HG02852 (cell line): ENCODE measurements at regions not wholly inside any gene's neighbourhood (a gene's known extent, or its start where the extent isn't known, plus 50 kb on each side); places are given as distances from the start of the nearest gene placed in this dataset.
"Not testable (repeated sequence)": the region's sequence is repeated elsewhere in the genome, so short reads cannot be mapped to it uniquely, and the experiment has no call there.

Source experiments
- ATAC-seq: cut with Tn5 transposase; IDR thresholded peaks from one replicate; pipeline ENCODE4 v1.9.1; 2021; ENCODE audit warnings: mild to moderate bottlenecking, moderate library complexity; ENCODE audit not compliant: unreplicated experiment

DNA sequence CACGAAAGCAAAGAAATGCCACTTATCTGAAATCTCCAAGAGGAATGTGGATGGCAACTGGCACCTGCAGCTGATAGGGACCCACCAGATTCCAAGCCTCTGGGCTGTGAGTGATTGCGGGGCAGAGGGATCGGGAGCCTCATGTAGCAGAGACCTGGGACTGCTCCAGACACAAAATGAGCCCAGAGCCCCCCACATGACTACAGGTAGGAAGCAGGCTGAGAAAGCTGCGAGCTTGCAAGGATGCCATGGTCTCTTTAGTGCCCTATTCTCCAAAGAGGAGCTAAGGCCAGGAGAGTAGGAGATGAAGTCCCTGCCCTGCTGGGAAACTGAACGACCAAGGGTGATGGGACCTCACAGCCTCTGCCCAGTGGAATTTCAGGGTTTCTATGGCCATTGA is 305.4 kb upstream of the CHRNA7 start:
- ATAC-seq = not testable (repeated sequence)

DNA sequence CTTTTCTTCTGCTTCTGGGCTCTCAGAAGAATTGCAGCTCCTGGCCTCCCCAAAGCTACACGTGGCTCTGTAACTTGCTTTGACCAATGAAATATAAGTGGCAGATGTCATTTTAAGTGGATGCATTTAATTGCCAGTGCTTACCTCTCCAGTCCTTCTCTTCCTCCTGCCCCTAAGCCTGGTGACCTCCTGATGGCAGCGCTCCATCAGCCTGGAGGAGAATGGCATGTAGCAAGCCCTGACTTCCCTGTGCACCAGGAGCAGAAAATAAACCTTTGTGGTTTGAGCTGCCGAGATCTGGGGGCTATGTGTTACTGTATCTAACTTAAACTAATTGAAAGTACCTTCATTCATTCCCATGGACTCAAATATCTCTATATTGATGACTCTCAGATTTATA is 304.7 kb upstream of the CHRNA7 start:
- ATAC-seq = not testable (repeated sequence)

DNA sequence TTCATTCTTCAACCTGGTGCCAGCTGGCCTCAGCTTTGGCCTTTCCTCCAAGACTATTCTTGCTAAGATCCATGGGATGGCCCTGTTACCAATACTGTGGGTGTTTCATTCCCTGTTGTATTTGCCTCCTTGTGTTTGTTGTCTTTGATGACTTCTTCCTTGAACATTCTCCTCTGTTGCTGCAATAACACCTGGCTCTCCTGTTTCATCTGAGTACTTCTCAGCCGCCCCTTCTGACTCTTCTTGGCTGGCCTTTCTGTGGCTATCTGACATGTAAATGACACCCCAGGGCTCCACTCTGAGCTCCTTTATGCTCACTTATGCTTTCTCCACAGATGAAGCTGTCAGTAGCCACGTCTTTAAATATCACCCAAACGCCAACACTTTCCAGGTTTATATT is 302.7 kb upstream of the CHRNA7 start:
- no peak for ATAC-seq

DNA sequence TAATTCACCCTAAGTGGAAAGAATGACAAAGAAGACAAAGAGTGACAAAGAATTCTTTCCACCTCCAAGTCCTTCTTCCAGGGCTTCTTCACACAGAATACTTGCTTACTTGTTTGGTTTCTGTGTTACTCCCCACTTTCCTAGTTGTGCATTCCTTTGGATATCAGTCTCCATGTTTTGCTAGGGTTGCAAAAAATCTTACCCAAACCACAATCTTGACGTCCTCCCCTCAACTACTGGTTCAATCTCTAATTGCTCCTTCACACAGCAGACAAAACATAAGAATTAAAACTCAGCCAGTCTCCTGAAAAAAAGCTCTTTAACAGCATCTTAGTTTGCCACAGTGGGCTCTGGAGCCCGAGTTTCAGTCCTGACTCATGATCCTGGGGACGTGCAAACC is 297.6 kb upstream of the CHRNA7 start:
- no peak for ATAC-seq

DNA sequence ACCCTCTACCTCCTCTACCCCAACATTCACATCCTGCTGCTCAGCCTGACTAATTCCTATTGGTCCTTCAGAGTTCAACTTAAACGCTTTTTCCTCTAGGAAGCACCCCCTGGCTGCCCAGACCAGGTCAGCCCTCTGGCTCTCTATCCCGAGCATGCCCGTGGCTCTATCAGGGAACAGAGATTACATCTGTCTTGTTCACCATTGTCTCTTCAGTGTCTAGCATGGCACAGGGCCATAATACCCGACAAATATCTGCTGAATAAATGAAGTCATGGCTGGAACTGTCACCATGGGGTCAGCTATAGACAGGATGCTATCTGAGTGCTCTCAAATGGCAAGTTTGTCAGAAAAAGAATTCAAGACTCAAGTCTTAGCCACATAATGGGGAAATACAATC is 296.9 kb upstream of the CHRNA7 start:
- ATAC-seq = no peak

DNA sequence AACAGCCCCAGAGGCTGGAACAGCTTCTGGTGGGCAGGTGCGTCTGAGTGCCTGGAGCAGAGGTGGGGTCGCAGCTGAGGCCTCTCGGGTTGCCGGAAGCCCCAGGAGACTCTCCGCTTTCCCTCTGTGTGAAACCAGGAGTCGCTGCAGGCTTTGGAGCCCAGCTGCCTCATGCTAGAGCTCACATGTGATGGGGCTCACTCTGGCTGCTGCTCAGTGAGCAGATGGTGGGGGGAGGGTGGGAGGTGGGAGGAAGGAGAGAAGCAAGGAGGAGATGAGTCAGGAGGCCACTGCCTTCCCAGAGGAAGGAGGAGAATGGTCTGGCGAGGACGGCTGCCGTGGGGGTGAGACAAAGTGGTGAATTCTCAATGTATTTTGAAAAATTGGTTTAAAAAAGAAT is 290.1 kb upstream of the CHRNA7 start:
- no peak for ATAC-seq

DNA sequence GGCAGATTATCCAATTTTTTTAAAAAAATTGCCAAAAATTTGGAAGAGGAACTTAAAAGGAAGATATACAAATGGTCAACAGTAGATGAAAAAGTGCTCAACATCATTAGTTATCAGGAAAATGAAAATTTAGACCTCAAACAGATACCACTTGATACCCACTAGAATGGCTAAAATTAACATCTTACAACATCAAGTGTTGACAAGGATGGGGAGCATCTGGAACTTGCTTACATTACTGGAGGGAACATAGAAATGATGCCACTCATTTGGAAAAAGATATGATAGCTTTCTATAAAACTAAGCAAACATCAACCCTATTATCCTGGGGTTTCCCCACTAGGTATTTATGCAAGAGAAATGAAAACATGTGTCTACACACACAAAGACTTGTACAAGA is 284.5 kb upstream of the CHRNA7 start:
- ATAC-seq = no peak

DNA sequence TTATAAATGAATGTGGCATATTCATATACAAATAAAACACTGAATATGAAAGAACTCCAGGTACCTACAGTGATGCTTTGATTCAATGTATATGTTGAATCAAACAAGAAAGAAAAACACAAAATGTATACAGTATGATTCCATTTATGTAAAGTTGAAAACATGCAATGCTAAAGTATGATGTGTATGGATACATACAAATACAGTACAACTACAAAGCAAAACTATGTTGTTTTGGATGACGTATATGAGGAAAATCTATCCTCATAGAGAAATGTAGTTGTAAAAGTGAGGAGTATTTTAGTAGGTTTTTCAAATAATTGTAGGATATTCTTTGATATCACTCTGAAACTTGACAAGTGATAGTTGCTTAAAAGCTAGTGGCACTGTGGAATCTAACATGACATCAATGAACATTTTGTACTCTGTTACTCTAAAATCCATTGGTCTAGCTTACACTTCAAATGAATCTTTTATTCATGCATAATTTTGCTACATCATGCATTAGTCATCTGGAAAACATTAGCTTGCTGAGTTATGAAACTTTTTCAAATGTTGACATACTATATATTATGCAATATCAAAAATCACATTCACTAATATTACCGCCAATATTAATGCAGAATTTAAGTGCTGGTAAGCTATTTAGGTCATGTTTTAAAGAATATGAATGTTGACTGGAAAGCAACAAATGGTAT is 278.1 kb upstream of the CHRNA7 start:
- ATAC-seq = no peak

DNA sequence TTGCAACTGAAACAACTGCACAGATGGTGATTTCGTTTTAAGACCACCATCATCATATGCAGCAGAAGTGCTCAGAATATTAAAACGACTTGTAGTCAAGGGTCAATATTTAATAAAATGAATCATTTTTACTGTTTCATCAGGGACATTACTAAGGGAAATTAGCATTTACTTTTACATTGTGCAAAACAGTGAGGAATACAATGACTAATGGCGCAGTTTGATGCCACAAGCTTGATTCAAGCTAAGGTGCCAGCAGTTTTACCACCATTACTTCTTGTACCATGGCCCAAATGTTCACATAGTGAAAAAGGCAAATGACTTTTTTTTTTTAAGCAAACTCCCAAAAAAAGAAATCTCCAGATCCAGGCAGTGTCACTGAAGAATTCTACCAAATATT is 277.4 kb upstream of the CHRNA7 start:
- ATAC-seq = no peak

DNA sequence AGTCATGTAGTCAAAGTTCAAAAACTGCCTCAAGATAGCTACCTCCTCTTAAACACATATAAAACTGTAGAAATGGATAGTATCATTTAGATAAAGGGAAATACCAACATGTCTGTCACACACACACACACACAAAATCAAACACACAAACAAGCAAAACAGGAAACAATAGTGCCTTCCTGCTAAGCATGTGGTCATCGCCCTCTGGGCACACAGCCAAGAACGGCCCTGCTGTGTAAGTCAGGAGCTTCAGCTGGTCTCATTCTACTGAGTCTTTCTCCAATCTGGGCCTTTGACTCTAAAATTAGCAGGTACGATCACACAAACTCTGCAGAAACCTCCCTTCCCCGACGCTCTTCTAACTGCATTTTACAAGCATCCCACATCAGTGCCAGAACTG is 272.2 kb upstream of the CHRNA7 start:
- no peak for ATAC-seq

DNA sequence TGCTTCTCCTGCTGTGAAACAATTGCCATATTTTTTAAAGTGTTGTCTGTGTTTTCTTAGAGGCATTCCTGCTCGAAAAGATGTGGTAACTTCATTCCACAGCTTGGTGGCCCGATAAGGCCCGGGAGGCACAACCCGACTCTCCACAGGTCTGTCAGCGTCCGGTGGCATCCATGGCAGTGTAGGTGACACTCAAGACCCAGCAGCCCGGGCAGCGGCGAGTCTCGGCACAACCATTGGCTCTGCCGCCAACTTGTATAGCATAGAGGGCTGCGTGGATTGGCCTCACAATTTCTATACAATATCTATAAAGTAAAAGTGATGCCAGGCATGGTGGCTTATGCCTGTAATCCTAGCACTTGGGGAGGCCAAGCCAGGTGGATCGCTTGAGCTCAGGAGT is 262.3 kb upstream of the CHRNA7 start:
- no peak for ATAC-seq

DNA sequence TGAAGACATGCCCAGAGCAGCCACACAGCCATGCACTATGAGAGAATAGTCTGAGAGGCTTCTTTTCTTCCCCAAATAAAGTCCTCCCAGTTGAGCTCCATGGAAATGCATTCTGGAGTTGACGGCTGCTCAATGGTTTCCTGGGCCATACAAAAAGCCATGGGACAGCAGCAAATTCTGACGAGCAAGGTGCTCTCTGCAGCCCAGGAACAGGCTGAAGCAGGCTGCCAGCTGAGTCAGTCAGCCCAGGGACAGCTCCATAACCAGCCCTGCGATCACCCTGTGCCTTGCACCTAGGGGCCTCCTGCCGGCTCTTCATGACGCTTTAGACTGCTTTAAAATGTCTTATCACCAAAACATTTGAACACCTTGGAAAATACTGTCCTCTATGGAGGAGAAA is 256.3 kb upstream of the CHRNA7 start:
- ATAC-seq = no peak

DNA sequence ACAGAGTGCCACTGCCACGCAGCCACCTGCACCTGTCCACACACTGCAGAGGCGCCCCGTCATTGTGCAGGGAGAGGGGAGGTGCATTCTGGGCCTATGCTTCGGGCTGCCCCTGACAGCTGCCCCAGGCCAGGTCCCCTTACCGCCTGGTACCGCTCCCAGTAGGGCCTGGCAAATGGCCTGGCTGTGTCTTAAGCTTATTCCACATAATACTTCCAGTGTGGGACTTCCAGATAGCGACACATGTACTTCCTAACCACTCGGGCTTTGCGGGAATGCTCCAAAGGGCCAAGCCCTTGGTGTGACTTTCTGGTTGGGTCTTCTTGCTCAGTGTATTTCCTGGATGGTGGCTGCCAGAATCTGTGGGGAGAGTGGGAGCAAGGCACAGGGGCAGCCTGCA is 254.3 kb upstream of the CHRNA7 start:
- ATAC-seq = no peak

DNA sequence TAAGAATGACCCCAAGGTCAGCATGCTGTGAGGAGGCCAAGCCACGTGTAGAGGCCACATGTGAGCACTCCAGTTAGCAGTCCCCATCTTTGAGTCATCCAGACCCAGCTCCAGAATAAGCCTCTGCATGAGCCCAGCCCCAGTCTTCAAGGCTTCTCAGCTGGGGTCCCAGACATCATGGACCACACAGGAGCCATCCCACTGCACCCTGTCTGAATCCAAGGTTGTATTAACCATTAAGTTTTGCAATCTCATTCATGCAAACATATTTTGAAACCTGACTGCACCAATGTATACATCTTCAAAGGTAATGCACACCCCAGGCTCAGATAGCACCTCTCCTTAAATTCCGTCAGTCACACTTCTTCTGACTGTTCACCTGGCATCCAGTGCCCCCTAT is 249.1 kb upstream of the CHRNA7 start:
- no peak for ATAC-seq

DNA sequence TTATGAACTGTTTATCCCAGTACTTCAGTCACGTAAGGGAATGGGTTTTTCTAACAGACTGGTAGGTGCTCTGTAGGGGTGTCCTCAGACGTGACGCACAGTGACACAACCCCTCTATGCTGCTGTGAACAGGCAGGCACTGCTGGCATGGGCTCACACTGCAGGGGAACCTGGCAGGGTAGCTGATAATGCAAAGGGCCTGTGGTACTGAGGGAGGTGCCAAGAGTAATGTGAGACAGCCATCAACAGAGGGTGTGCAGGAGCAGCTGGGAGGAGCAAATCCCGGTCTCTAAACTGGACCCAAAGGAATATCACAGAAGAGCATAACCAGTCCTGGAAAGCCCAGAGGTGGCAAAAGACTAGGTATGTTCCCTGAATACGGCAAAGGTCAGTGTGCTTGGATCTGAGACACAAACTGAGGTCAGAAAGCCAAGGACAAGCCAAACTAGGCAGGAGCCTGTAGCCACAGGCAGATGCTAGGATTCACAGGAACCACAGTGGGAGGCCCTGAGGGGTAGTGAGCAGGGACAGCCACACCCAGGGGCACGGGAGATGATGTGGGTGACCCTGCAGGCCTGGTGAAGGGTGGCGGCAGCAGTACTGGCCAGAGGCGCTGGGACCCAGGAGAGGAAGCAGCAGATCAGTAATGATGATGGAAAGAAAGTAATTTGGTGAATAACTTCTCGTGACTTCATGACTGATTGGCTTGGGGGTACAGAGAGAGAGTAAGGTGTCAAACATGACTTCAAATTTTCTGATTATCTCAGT is 248.1 kb upstream of the CHRNA7 start:
- ATAC-seq = no peak

DNA sequence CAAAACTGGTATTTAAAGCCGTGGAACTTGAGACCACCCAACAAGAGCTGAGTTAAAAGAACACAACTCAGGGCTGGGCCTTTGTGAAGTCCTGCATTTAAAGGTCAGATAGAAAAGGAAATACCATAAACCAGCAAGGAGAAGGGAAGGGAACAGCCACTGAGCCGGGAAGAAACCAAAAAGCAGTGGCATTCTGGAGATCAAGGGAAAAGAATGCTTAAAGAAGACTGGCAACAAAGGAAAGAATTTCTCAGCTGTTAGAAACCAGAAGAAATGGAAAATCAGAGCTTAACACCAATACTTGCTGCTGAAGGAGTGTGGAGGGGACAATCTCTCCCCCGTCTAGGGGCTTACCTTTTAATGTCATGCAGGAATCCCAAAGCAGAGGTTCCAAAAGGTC is 247.4 kb upstream of the CHRNA7 start:
- no peak for ATAC-seq

DNA sequence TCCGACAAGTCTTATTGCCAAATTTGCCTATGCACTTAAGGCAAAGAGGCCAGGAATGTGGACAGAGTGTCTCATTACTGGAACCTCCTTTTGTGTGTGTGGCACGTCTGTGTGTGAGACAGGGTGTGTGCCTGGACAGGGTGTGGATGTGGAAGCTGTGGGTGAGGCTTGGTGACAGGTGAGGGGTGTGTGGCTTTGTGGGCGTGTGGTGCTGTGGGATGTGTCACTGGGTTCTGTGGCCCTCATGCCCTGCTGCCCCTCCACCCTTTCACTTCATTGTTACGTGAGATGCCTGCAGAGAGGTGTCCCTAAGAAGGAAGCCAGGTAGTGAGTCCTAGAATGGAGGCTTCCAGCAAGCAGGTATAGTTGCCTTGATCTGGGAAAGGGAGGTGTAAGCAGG is 244.0 kb upstream of the CHRNA7 start:
- ATAC-seq = no peak

DNA sequence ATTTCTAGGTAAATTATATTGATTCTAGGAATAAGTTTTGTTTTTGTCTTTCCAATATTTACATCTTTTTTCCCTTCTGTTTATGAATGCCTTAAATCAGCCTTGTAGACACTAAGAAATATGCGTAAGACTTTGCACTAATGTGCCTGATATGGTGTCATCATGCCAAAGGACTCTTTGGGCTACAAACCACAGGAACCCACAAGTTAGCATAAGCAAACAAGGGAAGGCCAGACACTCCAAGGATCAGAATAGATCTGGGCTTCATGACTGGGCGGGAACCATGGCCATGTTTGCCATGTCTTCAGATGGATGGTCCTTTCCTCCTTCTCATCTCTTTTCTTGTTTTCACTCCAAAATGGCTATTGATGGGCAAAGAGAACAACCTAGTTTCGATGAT is 242.2 kb upstream of the CHRNA7 start:
- ATAC-seq = no peak

DNA sequence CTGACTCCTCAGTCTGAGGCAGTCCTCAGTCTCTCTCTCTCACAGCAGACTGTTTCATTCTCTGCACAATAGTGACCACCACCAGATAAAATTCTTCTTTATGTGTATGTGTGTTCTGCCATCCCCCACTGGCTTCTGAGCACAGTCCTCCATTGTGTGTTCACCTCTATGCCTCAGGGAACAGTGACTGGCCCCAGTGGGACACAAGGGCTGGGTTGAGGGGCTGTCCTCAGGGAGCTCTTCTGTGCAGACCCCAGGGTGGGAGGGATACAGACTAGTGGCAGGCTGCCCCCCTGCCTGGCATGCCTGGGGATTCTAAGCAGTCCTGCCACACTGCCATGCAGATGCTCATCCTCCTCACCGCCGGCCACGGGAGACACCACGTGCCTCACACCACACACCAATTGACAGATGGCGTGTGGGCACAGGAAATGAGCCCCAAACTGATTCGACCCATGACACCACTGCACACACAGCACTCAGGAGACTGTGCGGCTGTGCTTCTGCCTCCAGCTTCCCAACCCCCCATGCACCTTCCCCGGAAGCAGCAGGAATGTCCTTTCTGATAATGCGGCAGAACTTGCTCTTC is 237.6 kb upstream of the CHRNA7 start:
- no peak for ATAC-seq

DNA sequence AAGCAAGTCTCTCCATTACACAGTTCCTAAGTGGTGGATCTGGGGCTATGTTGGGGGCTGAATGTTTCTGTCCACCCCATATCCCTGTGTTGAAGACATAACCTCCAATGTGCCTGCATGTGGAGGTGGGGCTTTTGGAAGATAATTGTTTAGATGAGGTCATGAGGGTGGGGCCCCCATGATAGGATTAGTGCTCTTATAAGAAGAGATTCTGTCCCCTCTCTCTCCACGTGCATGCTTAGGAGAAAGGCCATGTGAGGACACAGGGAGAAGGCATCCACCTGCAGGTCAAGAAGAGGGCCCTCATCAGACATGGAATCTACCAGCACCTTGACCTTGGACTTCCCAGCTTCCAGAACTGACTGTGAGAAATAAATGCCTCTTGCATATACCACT is 231.0 kb upstream of the CHRNA7 start:
- ATAC-seq = no peak

DNA sequence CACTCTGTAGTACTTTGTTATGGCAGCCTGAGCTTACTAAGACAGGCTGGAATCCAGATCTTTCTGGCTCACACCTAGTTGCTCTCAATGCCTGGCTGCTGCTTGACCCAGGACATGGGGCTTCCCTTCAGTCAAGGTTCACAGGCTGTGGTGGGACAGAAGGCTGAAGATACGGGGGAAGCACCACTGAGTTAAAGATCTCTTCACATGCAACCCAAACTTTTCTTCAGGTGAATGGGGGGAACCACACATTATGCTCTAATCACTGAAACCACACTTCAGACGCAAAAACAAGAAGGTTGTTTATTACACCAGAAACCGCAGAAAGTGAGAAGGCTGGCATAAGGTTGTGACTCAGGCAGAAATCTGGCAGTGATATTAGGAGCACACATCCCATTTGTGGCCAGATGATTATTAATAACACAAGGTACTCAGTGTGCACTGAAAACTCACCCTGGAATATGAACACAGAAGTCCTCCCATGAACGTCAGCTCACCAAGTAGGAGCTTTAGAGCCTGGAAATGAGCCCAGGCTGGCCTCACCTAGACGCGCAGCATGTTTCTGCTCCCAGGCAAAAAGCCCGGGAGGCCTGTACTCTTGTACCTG is 230.5 kb upstream of the CHRNA7 start:
- ATAC-seq = peak; percentile 84

DNA sequence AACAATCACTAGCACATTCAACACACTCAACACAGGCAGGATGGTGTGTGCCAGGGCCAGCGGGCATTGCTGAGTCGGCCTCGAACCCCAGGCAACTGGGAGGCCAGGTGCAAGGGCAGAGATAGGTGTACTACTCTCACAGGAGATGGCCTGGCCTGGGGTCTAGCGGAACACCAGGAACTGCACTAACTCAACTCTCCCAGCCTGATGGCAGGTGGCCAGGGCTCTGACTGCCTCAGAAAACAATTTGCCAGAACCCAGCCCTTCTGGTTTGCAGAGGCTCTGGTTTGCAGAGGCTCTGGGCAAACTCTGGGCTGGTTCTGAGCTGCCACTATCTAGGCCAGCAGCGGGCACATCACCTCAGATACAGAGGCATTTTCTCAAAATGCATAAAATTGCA is 229.2 kb upstream of the CHRNA7 start:
- ATAC-seq = no peak
